ENCODE measurements at regions not wholly inside any gene's neighbourhood (a gene's known extent, or its start where the extent isn't known, plus 50 kb on each side); places are given as distances from the start of the nearest gene placed in this dataset.

DNA sequence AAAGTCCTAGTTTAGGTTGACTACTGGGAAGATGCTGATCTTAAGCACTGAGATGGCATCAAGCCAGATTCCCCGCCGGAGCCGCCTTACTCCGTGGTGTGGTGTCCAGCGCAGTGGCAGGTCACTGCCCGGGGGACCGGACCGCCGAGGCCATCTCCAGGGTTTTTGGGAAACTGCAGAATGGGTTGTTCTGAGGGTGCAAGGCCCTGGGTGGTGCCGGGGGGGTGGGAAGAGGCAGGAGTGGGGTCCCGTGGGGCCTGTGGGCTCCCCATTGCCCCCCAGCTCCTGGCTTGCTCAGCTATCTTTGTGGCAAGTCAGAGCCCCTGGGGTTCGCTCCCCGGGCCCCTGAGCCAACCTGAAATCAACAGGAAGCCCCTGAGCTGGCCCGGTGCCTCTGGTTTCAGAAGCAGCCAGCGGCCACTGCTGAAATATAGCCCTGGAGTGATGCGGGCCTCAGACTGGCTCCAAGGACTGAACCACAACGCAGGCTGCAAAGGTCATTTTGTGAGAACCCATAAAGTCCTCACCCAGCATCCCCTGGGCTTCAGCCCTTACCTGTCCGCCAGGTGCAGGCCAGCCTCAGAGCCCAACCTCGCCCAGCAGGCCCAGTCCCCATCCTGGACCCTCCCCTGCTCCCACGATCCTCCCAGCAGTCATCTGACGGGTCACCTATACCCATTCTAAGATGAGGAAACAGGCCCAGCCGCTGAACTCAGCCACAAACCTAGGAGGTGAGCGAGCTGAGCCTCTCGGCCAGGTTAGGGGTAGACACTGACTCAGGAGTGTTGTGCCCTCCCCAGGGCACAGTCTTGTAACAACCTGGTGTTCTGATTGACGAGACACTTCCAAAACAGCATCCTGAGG is 102.7 kb downstream of the PDGFA start:
- Histone ChIP-seq H3K36me3 (replicated peaks in 1 of 2; ENCODE audit: control insufficient read depth in 1 of 2, insufficient read depth in 2 of 2, low read length in 2 of 2) (no peaks in the 10 kb centered on the region), H3K27ac (ENCODE audit: low read depth in 1 of 2, low read length in 2 of 2) (no peak overlapping the region), H3K4me1 (ENCODE audit: control insufficient read depth in 1 of 2, insufficient read depth in 2 of 2, low read length in 2 of 2) (no peaks in the 10 kb centered on the region), H3K27me3 (ENCODE audit: control insufficient read depth in 2 of 2, insufficient read depth in 2 of 2, low read length in 2 of 2) (no peaks in the 10 kb centered on the region), H3K4me2 (replicated peaks; ENCODE audit: extremely low read depth, low read length, poor library complexity, severe bottlenecking) (no peak overlapping the region), H3K4me3 (replicated peaks in 1 of 3; ENCODE audit: low read depth in 2 of 3, low read length in 3 of 3) (no peak overlapping the region), H4K20me1 (ENCODE audit: insufficient read depth, low read length) (no peaks in the 10 kb centered on the region), H3K9ac (ENCODE audit: insufficient read depth, low read length, poor library complexity, severe bottlenecking) (no peak overlapping the region), H3K9me3 (replicated peaks in 1 of 2; ENCODE audit: control insufficient read depth in 1 of 2, insufficient read depth in 1 of 2, low read length in 2 of 2) (peaks cover 16 to 32% of the 10 kb centered on the region in 2 donors), H3K79me2 (ENCODE audit: insufficient read depth, low read length) (no peaks in the 10 kb centered on the region), H2AFZ (ENCODE audit: insufficient read depth, low read depth, low read length, poor library complexity, severe bottlenecking) (no peak overlapping the region)
- H3K9me3 Mint-ChIP-seq: peaks cover 13 to 38% (median 15%) of the 10 kb centered on the region in 7 donors
- intact Hi-C loops (cut with micrococcal nuclease): no loop called here
- TF ChIP-seq CTCF (IDR thresholded peaks at IDR 0.05): no peak
- WGBS (ENCODE audit: insufficient coverage): 96% methylated on average over 22 of the region's 25 CpGs
- no peak for DNase-seq
- H3K27ac Mint-ChIP-seq: no peak overlapping the region
- no peaks in the 10 kb centered on the region for H3K36me3 Mint-ChIP-seq
- peaks cover 0 to 3% (median 2%) of the 10 kb centered on the region in 3 donors for H3K27me3 Mint-ChIP-seq (ENCODE audit: low read depth in 3 of 3)
- no peaks in the 10 kb centered on the region for H3K4me1 Mint-ChIP-seq
- no peak overlapping the region for H3K4me3 Mint-ChIP-seq

- intact Hi-C loops (cut with micrococcal nuclease): no loop called here
- Histone ChIP-seq H3K36me3 (replicated peaks in 1 of 2; ENCODE audit: control insufficient read depth in 1 of 2, insufficient read depth in 2 of 2, low read length in 2 of 2) (no peaks in the 10 kb centered on the region), H3K4me1 (ENCODE audit: control insufficient read depth in 1 of 2, insufficient read depth in 2 of 2, low read length in 2 of 2) (no peaks in the 10 kb centered on the region), H3K9me3 (replicated peaks in 1 of 2; ENCODE audit: control insufficient read depth in 1 of 2, insufficient read depth in 1 of 2, low read length in 2 of 2) (peaks cover 16 to 32% of the 10 kb centered on the region in 2 donors), H3K9ac (ENCODE audit: insufficient read depth, low read length, poor library complexity, severe bottlenecking) (no peak overlapping the region), H3K4me2 (replicated peaks; ENCODE audit: extremely low read depth, low read length, poor library complexity, severe bottlenecking) (no peak overlapping the region), H3K27ac (ENCODE audit: low read depth in 1 of 2, low read length in 2 of 2) (no peak overlapping the region), H4K20me1 (ENCODE audit: insufficient read depth, low read length) (no peaks in the 10 kb centered on the region), H3K27me3 (ENCODE audit: control insufficient read depth in 2 of 2, insufficient read depth in 2 of 2, low read length in 2 of 2) (no peaks in the 10 kb centered on the region), H2AFZ (ENCODE audit: insufficient read depth, low read depth, low read length, poor library complexity, severe bottlenecking) (no peak overlapping the region), H3K4me3 (replicated peaks in 1 of 3; ENCODE audit: low read depth in 2 of 3, low read length in 3 of 3) (no peak overlapping the region), H3K79me2 (ENCODE audit: insufficient read depth, low read length) (no peaks in the 10 kb centered on the region)
- TF ChIP-seq CTCF (IDR thresholded peaks at IDR 0.05): no peak
- Mint-ChIP-seq H3K4me1 (no peaks in the 10 kb centered on the region), H3K27me3 (ENCODE audit: low read depth in 3 of 3) (peaks cover under 1 to 3% (median 2%) of the 10 kb centered on the region in 3 donors), H3K27ac (no peak overlapping the region), H3K9me3 (peaks cover 13 to 38% (median 15%) of the 10 kb centered on the region in 7 donors), H3K36me3 (no peaks in the 10 kb centered on the region), H3K4me3 (no peak overlapping the region)
- DNase-seq: no peak
- WGBS (ENCODE audit: insufficient coverage): 94% methylated on average over 5 of the region's 5 CpGs
These were observed 102.1 kb downstream of the PDGFA start for GRCh38 chr7:417625-417889.

All from CD14-positive monocyte (primary cell).